ENCODE measurements at regions not wholly inside any gene's neighbourhood (a gene's known extent, or its start where the extent isn't known, plus 50 kb on each side); places are given as distances from the start of the nearest gene placed in this dataset.
"Not testable (repeated sequence)": the region's sequence is repeated elsewhere in the genome, so short reads cannot be mapped to it uniquely, and the experiment has no call there.

GRCh38 chr3:89002191-89002590 lies 105.2 kb upstream of the EPHA3 start:
- H3K9me3 ChIP-seq (ENCODE audit: control insufficient read depth in 2 of 2, low read length in 2 of 2): peaks cover 0 to 9% of the 10 kb centered on the region in 2 donors
- H3K9ac ChIP-seq (ENCODE audit: low read length in 2 of 2): no peak overlapping the region

GRCh38 chr3:89013536-89013935 lies 93.9 kb upstream of the EPHA3 start:
- H3K27me3 ChIP-seq (ENCODE audit: control insufficient read depth in 1 of 2, insufficient read depth in 2 of 2, low read length in 2 of 2): no peaks in the 10 kb centered on the region
- no peaks in the 10 kb centered on the region for H3K4me1 ChIP-seq (ENCODE audit: control insufficient read depth, insufficient read depth, low read length)
- H3K9ac ChIP-seq (ENCODE audit: low read length in 2 of 2): no peak overlapping the region
- no peak overlapping the region for H3K4me3 ChIP-seq (ENCODE audit: low read length in 2 of 2)
- no peaks in the 10 kb centered on the region for H3K9me3 ChIP-seq (ENCODE audit: control insufficient read depth in 2 of 2, low read length in 2 of 2)
- H3K27ac ChIP-seq (ENCODE audit: low read length): no peak overlapping the region
- no peaks in the 10 kb centered on the region for H3K36me3 ChIP-seq (ENCODE audit: control insufficient read depth in 2 of 2, insufficient read depth in 2 of 2, low read length in 2 of 2)

More at GRCh38 chr3:89002191-89002590, 105.2 kb upstream of the EPHA3 start:
- H3K4me1 ChIP-seq (ENCODE audit: control insufficient read depth, insufficient read depth, low read length): no peaks in the 10 kb centered on the region
- no peak overlapping the region for H3K27ac ChIP-seq (ENCODE audit: low read length)
- no peaks in the 10 kb centered on the region for H3K27me3 ChIP-seq (ENCODE audit: control insufficient read depth in 1 of 2, insufficient read depth in 2 of 2, low read length in 2 of 2)
- H3K36me3 ChIP-seq (ENCODE audit: control insufficient read depth in 2 of 2, insufficient read depth in 2 of 2, low read length in 2 of 2): no peaks in the 10 kb centered on the region
- H3K4me3 ChIP-seq (ENCODE audit: low read length in 2 of 2): no peak overlapping the region

- no peaks in the 10 kb centered on the region for H3K4me1 ChIP-seq (ENCODE audit: control insufficient read depth, insufficient read depth, low read length)
- H3K27ac ChIP-seq (ENCODE audit: low read length): no peak overlapping the region
- H3K27me3 ChIP-seq (ENCODE audit: control insufficient read depth in 1 of 2, insufficient read depth in 2 of 2, low read length in 2 of 2): no peaks in the 10 kb centered on the region
- no peaks in the 10 kb centered on the region for H3K36me3 ChIP-seq (ENCODE audit: control insufficient read depth in 2 of 2, insufficient read depth in 2 of 2, low read length in 2 of 2)
- no peak overlapping the region for H3K9ac ChIP-seq (ENCODE audit: low read length in 2 of 2)
- no peak overlapping the region for H3K4me3 ChIP-seq (ENCODE audit: low read length in 2 of 2)
- H3K9me3 ChIP-seq (ENCODE audit: control insufficient read depth in 2 of 2, low read length in 2 of 2): no peaks in the 10 kb centered on the region
Observed at GRCh38 chr3:89017531-89017930, 89.9 kb upstream of the EPHA3 start.

GRCh38 chr3:89025185-89025584 lies 82.2 kb upstream of the EPHA3 start:
- Histone ChIP-seq H3K4me3 (ENCODE audit: low read length in 2 of 2) (no peak overlapping the region), H3K27ac (ENCODE audit: low read length) (no peak overlapping the region), H3K9ac (ENCODE audit: low read length in 2 of 2) (no peak overlapping the region), H3K4me1 (ENCODE audit: control insufficient read depth, insufficient read depth, low read length) (no peaks in the 10 kb centered on the region), H3K27me3 (ENCODE audit: control insufficient read depth in 1 of 2, insufficient read depth in 2 of 2, low read length in 2 of 2) (no peaks in the 10 kb centered on the region), H3K9me3 (ENCODE audit: control insufficient read depth in 2 of 2, low read length in 2 of 2) (no peaks in the 10 kb centered on the region), H3K36me3 (ENCODE audit: control insufficient read depth in 2 of 2, insufficient read depth in 2 of 2, low read length in 2 of 2) (no peaks in the 10 kb centered on the region)

- H3K4me3 ChIP-seq (ENCODE audit: low read length in 2 of 2): no peak overlapping the region
- H3K36me3 ChIP-seq (ENCODE audit: control insufficient read depth in 2 of 2, insufficient read depth in 2 of 2, low read length in 2 of 2): no peaks in the 10 kb centered on the region
- H3K27me3 ChIP-seq (ENCODE audit: control insufficient read depth in 1 of 2, insufficient read depth in 2 of 2, low read length in 2 of 2): no peaks in the 10 kb centered on the region
- no peaks in the 10 kb centered on the region for H3K4me1 ChIP-seq (ENCODE audit: control insufficient read depth, insufficient read depth, low read length)
- H3K9ac ChIP-seq (ENCODE audit: low read length in 2 of 2): no peak overlapping the region
- H3K27ac ChIP-seq (ENCODE audit: low read length): no peak overlapping the region
- no peaks in the 10 kb centered on the region for H3K9me3 ChIP-seq (ENCODE audit: control insufficient read depth in 2 of 2, low read length in 2 of 2)
Observed at GRCh38 chr3:89032346-89033013, 74.9 kb upstream of the EPHA3 start.

- H3K9me3 ChIP-seq (ENCODE audit: control insufficient read depth in 2 of 2, low read length in 2 of 2); H3K27ac ChIP-seq (ENCODE audit: low read length); H3K9ac ChIP-seq (ENCODE audit: low read length in 2 of 2); H3K4me3 ChIP-seq (ENCODE audit: low read length in 2 of 2); H3K4me1 ChIP-seq (ENCODE audit: control insufficient read depth, insufficient read depth, low read length); H3K27me3 ChIP-seq (ENCODE audit: control insufficient read depth in 1 of 2, insufficient read depth in 2 of 2, low read length in 2 of 2); H3K36me3 ChIP-seq (ENCODE audit: control insufficient read depth in 2 of 2, insufficient read depth in 2 of 2, low read length in 2 of 2): not testable (repeated sequence)
Observed at GRCh38 chr3:89034723-89035122, 72.7 kb upstream of the EPHA3 start.

GRCh38 chr3:89038869-89039268 lies 68.6 kb upstream of the EPHA3 start:
- no peak overlapping the region for H3K27ac ChIP-seq (ENCODE audit: low read length)
- H3K9me3 ChIP-seq (ENCODE audit: control insufficient read depth in 2 of 2, low read length in 2 of 2): no peaks in the 10 kb centered on the region
- no peaks in the 10 kb centered on the region for H3K27me3 ChIP-seq (ENCODE audit: control insufficient read depth in 1 of 2, insufficient read depth in 2 of 2, low read length in 2 of 2)
- no peaks in the 10 kb centered on the region for H3K36me3 ChIP-seq (ENCODE audit: control insufficient read depth in 2 of 2, insufficient read depth in 2 of 2, low read length in 2 of 2)
- H3K9ac ChIP-seq (ENCODE audit: low read length in 2 of 2): no peak overlapping the region
- H3K4me1 ChIP-seq (ENCODE audit: control insufficient read depth, insufficient read depth, low read length): no peaks in the 10 kb centered on the region
- no peak overlapping the region for H3K4me3 ChIP-seq (ENCODE audit: low read length in 2 of 2)

GRCh38 chr3:89042236-89042835 lies 65.1 kb upstream of the EPHA3 start:
- H3K27ac ChIP-seq (ENCODE audit: low read length): no peak overlapping the region
- no peaks in the 10 kb centered on the region for H3K27me3 ChIP-seq (ENCODE audit: control insufficient read depth in 1 of 2, insufficient read depth in 2 of 2, low read length in 2 of 2)
- no peak overlapping the region for H3K4me3 ChIP-seq (ENCODE audit: low read length in 2 of 2)
- no peaks in the 10 kb centered on the region for H3K4me1 ChIP-seq (ENCODE audit: control insufficient read depth, insufficient read depth, low read length)
- H3K9ac ChIP-seq (ENCODE audit: low read length in 2 of 2): no peak overlapping the region
- H3K36me3 ChIP-seq (ENCODE audit: control insufficient read depth in 2 of 2, insufficient read depth in 2 of 2, low read length in 2 of 2): no peaks in the 10 kb centered on the region
- no peaks in the 10 kb centered on the region for H3K9me3 ChIP-seq (ENCODE audit: control insufficient read depth in 2 of 2, low read length in 2 of 2)

- no peaks in the 10 kb centered on the region for H3K36me3 ChIP-seq (ENCODE audit: control insufficient read depth in 2 of 2, insufficient read depth in 2 of 2, low read length in 2 of 2)
- no peaks in the 10 kb centered on the region for H3K9me3 ChIP-seq (ENCODE audit: control insufficient read depth in 2 of 2, low read length in 2 of 2)
- H3K4me1 ChIP-seq (ENCODE audit: control insufficient read depth, insufficient read depth, low read length): no peaks in the 10 kb centered on the region
- H3K27ac ChIP-seq (ENCODE audit: low read length): no peak overlapping the region
- no peak overlapping the region for H3K4me3 ChIP-seq (ENCODE audit: low read length in 2 of 2)
- H3K9ac ChIP-seq (ENCODE audit: low read length in 2 of 2): no peak overlapping the region
- no peaks in the 10 kb centered on the region for H3K27me3 ChIP-seq (ENCODE audit: control insufficient read depth in 1 of 2, insufficient read depth in 2 of 2, low read length in 2 of 2)
Observed at GRCh38 chr3:89043406-89043932, 64.0 kb upstream of the EPHA3 start.

GRCh38 chr3:89046661-89047060 lies 60.8 kb upstream of the EPHA3 start:
- H3K9me3 ChIP-seq (ENCODE audit: control insufficient read depth in 2 of 2, low read length in 2 of 2): no peaks in the 10 kb centered on the region

GRCh38 chr3:89049119-89049518 lies 58.3 kb upstream of the EPHA3 start:
- Histone ChIP-seq H3K9me3 (ENCODE audit: control insufficient read depth in 2 of 2, low read length in 2 of 2) (no peaks in the 10 kb centered on the region), H3K4me1 (ENCODE audit: control insufficient read depth, insufficient read depth, low read length) (no peaks in the 10 kb centered on the region), H3K27ac (ENCODE audit: low read length) (no peak overlapping the region), H3K9ac (ENCODE audit: low read length in 2 of 2) (no peak overlapping the region), H3K36me3 (ENCODE audit: control insufficient read depth in 2 of 2, insufficient read depth in 2 of 2, low read length in 2 of 2) (no peaks in the 10 kb centered on the region), H3K27me3 (ENCODE audit: control insufficient read depth in 1 of 2, insufficient read depth in 2 of 2, low read length in 2 of 2) (no peaks in the 10 kb centered on the region), H3K4me3 (ENCODE audit: low read length in 2 of 2) (no peak overlapping the region)

More at GRCh38 chr3:89046661-89047060, 60.8 kb upstream of the EPHA3 start:
- Histone ChIP-seq H3K27ac (ENCODE audit: low read length) (no peak overlapping the region), H3K4me1 (ENCODE audit: control insufficient read depth, insufficient read depth, low read length) (no peaks in the 10 kb centered on the region), H3K36me3 (ENCODE audit: control insufficient read depth in 2 of 2, insufficient read depth in 2 of 2, low read length in 2 of 2) (no peaks in the 10 kb centered on the region), H3K4me3 (ENCODE audit: low read length in 2 of 2) (no peak overlapping the region), H3K9ac (ENCODE audit: low read length in 2 of 2) (no peak overlapping the region), H3K27me3 (ENCODE audit: control insufficient read depth in 1 of 2, insufficient read depth in 2 of 2, low read length in 2 of 2) (no peaks in the 10 kb centered on the region)
